ENCODE measurements at regions not wholly inside any gene's neighbourhood (a gene's known extent, or its start where the extent isn't known, plus 50 kb on each side); places are given as distances from the start of the nearest gene placed in this dataset.

- TF ChIP-seq CTCF (IDR thresholded peaks at IDR 0.05 in 2 of 3, conservative IDR thresholded peaks at IDR 0.05 in 1 of 3; ENCODE audit: borderline replicate concordance in 1 of 3, insufficient read depth in 1 of 3, low read depth in 2 of 3, low read length in 2 of 3) (no peak), YY1 (IDR thresholded peaks at IDR 0.05; ENCODE audit: extremely low read depth, insufficient replicate concordance, low read depth, low read length) (no peak), ZNF274 (IDR thresholded peaks at IDR 0.05; ENCODE audit: low read depth, low read length) (no peak), POLR2A (IDR thresholded peaks at IDR 0.05; ENCODE audit: borderline replicate concordance, extremely low read depth, insufficient read depth, insufficient read length) (no peak), EZH2 (IDR thresholded peaks at IDR 0.05) (no peak), RAD21 (IDR thresholded peaks at IDR 0.05; ENCODE audit: low read depth) (no peak), SIN3A (IDR thresholded peaks at IDR 0.05; ENCODE audit: low read depth) (no peak), POLR2AphosphoS5 (IDR thresholded peaks at IDR 0.05; ENCODE audit: low read depth, low read length) (no peak), ZBTB33 (IDR thresholded peaks at IDR 0.05; ENCODE audit: extremely low read depth, insufficient replicate concordance, low read length) (no peak), SRF (IDR thresholded peaks at IDR 0.05; ENCODE audit: low read depth) (no peak), MAX (IDR thresholded peaks at IDR 0.05) (no peak)
These were observed 419.4 kb downstream of the DCDC2C start for GRCh38 chr2:4122726-4123125.
